SK-N-SH treated with all-trans-retinoic acid at 6 μM for 48 hours (cell line): ENCODE measurements at regions not wholly inside any gene's neighbourhood (a gene's known extent, or its start where the extent isn't known, plus 50 kb on each side); places are given as distances from the start of the nearest gene placed in this dataset.

Experiments
- ATAC-seq: fragments of 200-7000 bp; cut with Tn5 transposase; 3 replicates; pipeline ENCODE4 v1.9.1; 2020; ENCODE audit warnings: mild to moderate bottlenecking, moderate library complexity
- ARNTL ChIP-seq: fragments of 450-650 bp; formaldehyde crosslinking; IDR thresholded peaks from 2 replicates; pipeline ENCODE4 v1.5.0; 2020; ENCODE audit warnings: low read depth, mild to moderate bottlenecking, moderate library complexity, borderline replicate concordance
- BACH2 ChIP-seq: fragments of 250-450 bp; sonication (Bioruptor Pico); IDR thresholded peaks from 2 replicates; pipeline ENCODE4 v1.9.0; 2021; ENCODE audit warnings: mild to moderate bottlenecking, borderline replicate concordance
- CREB5 ChIP-seq: fragments of 250-450 bp; sonication (Bioruptor Pico); IDR thresholded peaks from 2 replicates; pipeline ENCODE4 v1.5.1; 2020; ENCODE audit warnings: low read depth, mild to moderate bottlenecking, moderate library complexity
- CSDC2 ChIP-seq: fragments of 250-450 bp; sonication (Bioruptor Pico); IDR thresholded peaks from 2 replicates; pipeline ENCODE4 v1.5.0; 2020; ENCODE audit warnings: mild to moderate bottlenecking, moderate library complexity
- CSRNP3 ChIP-seq: fragments of 250-450 bp; sonication (Bioruptor Pico); IDR thresholded peaks from 2 replicates; pipeline ENCODE4 v1.5.1; 2021; ENCODE audit warnings: mild to moderate bottlenecking, moderate library complexity
- ESRRG ChIP-seq: fragments of 250-450 bp; sonication (Bioruptor Pico); IDR thresholded peaks from 2 replicates; pipeline ENCODE4 v1.6.1; 2021; ENCODE audit warnings: mild to moderate bottlenecking
- GLIS3 ChIP-seq: fragments of 250-450 bp; sonication (Bioruptor Pico); IDR thresholded peaks from 2 replicates; pipeline ENCODE4 v1.5.0; 2020; ENCODE audit warnings: mild to moderate bottlenecking, moderate library complexity
- OSR1 ChIP-seq: fragments of 250-450 bp; sonication (Bioruptor Pico); IDR thresholded peaks from 2 replicates; pipeline ENCODE4 v1.8.0; 2022; ENCODE audit warnings: moderate library complexity, mild to moderate bottlenecking, inconsistent platforms
- PATZ1 ChIP-seq: fragments of 250-450 bp; sonication (Bioruptor Pico); IDR thresholded peaks from 2 replicates; pipeline ENCODE4 v1.8.0; 2020; ENCODE audit warnings: mild to moderate bottlenecking, moderate library complexity, borderline replicate concordance
- PPARA ChIP-seq: fragments of 250-450 bp; sonication (Bioruptor Pico); IDR thresholded peaks from 2 replicates; pipeline ENCODE4 v1.5.0; 2020; ENCODE audit warnings: mild to moderate bottlenecking, borderline replicate concordance
- RARB ChIP-seq: fragments of 250-450 bp; sonication (Bioruptor Pico); IDR thresholded peaks from 2 replicates; pipeline ENCODE4 v1.8.0; 2021; ENCODE audit warnings: mild to moderate bottlenecking, moderate library complexity
- TCF4 ChIP-seq: fragments of 250-450 bp; sonication (Bioruptor Pico); IDR thresholded peaks from 2 replicates; pipeline ENCODE4 v1.8.0; 2021; ENCODE audit warnings: mild to moderate bottlenecking, moderate library complexity, borderline replicate concordance
- ZC3H10 ChIP-seq: fragments of 250-450 bp; sonication (Bioruptor Pico); IDR thresholded peaks from 2 replicates; pipeline ENCODE4 v1.5.1; 2021; ENCODE audit warnings: mild to moderate bottlenecking, moderate library complexity
- ZNF565 ChIP-seq: fragments of 450-650 bp; formaldehyde crosslinking; conservative IDR thresholded peaks from 2 replicates; pipeline ENCODE4 v1.5.0; 2020; ENCODE audit warnings: low read depth, mild to moderate bottlenecking, moderate library complexity
- ZNF70 ChIP-seq: fragments of 450-650 bp; formaldehyde crosslinking; IDR thresholded peaks from 2 replicates; pipeline ENCODE4 v1.5.0; 2020; ENCODE audit warnings: mild to moderate bottlenecking, moderate library complexity
- TF ChIP-seq, protein P1 (sequence below): fragments of 250-450 bp; sonication (Bioruptor Pico); IDR thresholded peaks from 2 replicates; pipeline ENCODE4 v1.8.0; 2021; ENCODE audit warnings: low read depth, mild to moderate bottlenecking, moderate library complexity, borderline replicate concordance
- TF ChIP-seq, protein P2 (sequence below): fragments of 250-450 bp; sonication (Bioruptor Pico); IDR thresholded peaks from 2 replicates; pipeline ENCODE4 v1.5.0; 2020; ENCODE audit warnings: mild to moderate bottlenecking, moderate library complexity

DNA sequence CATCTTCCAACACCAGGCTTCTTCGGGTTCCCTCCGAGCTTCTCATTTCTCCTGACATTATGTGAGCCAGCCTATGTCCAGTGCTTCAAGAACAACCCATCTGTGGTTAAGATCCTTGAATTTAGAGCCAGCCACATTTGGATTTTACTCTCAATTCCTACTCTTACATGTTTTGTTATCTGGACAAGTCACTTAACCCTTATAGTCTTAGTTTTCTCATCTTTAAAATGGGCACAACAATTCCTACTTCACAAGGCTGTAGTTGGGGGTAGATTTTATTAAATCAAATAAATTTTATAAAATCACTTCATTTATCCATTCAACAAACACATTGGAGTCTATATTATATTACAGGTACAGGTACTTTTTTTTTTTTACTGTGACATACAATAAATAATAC, 105.5 kb upstream of the SLC38A2 start:
- TF ChIP-seq RARB (CRISPR knock-in tag) (no peak), ARNTL (CRISPR knock-in tag) (no peak), TCF4 (CRISPR knock-in tag) (no peak), OSR1 (no peak), ZC3H10 (CRISPR knock-in tag) (no peak), ZNF70 (no peak), GLIS3 (no peak), CSRNP3 (no peak), BACH2 (CRISPR knock-in tag) (no peak), ESRRG (CRISPR knock-in tag) (no peak), PATZ1 (no peak), CSDC2 (CRISPR knock-in tag) (no peak), PPARA (CRISPR knock-in tag) (no peak), ZNF565 (CRISPR knock-in tag) (no peak)
- TF ChIP-seq, protein P1, sequence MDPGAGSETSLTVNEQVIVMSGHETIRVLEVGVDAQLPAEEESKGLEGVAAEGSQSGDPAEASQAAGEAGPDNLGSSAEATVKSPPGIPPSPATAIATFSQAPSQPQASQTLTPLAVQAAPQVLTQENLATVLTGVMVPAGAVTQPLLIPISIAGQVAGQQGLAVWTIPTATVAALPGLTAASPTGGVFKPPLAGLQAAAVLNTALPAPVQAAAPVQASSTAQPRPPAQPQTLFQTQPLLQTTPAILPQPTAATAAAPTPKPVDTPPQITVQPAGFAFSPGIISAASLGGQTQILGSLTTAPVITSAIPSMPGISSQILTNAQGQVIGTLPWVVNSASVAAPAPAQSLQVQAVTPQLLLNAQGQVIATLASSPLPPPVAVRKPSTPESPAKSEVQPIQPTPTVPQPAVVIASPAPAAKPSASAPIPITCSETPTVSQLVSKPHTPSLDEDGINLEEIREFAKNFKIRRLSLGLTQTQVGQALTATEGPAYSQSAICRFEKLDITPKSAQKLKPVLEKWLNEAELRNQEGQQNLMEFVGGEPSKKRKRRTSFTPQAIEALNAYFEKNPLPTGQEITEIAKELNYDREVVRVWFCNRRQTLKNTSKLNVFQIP (CRISPR knock-in tag): no peak
- TF ChIP-seq, protein P2, sequence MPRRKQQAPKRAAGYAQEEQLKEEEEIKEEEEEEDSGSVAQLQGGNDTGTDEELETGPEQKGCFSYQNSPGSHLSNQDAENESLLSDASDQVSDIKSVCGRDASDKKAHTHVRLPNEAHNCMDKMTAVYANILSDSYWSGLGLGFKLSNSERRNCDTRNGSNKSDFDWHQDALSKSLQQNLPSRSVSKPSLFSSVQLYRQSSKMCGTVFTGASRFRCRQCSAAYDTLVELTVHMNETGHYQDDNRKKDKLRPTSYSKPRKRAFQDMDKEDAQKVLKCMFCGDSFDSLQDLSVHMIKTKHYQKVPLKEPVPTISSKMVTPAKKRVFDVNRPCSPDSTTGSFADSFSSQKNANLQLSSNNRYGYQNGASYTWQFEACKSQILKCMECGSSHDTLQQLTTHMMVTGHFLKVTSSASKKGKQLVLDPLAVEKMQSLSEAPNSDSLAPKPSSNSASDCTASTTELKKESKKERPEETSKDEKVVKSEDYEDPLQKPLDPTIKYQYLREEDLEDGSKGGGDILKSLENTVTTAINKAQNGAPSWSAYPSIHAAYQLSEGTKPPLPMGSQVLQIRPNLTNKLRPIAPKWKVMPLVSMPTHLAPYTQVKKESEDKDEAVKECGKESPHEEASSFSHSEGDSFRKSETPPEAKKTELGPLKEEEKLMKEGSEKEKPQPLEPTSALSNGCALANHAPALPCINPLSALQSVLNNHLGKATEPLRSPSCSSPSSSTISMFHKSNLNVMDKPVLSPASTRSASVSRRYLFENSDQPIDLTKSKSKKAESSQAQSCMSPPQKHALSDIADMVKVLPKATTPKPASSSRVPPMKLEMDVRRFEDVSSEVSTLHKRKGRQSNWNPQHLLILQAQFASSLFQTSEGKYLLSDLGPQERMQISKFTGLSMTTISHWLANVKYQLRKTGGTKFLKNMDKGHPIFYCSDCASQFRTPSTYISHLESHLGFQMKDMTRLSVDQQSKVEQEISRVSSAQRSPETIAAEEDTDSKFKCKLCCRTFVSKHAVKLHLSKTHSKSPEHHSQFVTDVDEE (CRISPR knock-in tag): no peak
- TF ChIP-seq, all 23 proteins: peak for 0
- no peak for ATAC-seq

GRCh38 chr12:46477541-46477940, 105.0 kb upstream of the SLC38A2 start:
- TF ChIP-seq CREB5 (no peak), PATZ1 (no peak), ZNF565 (CRISPR knock-in tag) (no peak)
- no peak for ATAC-seq

- ATAC-seq: no peak
- TF ChIP-seq ZNF565 (CRISPR knock-in tag) (no peak), PATZ1 (no peak), ARNTL (CRISPR knock-in tag) (no peak), ZNF70 (no peak), ZC3H10 (CRISPR knock-in tag) (no peak), CREB5 (no peak)
- TF ChIP-seq, protein P2 (CRISPR knock-in tag): no peak
- TF ChIP-seq, all 23 proteins: peak for 0
Observed at GRCh38 chr12:46475972-46476645, 103.5 kb upstream of the SLC38A2 start.

- peak; percentile 29 for ATAC-seq
Observed at GRCh38 chr12:46474385-46474784, 101.8 kb upstream of the SLC38A2 start.
